H1 (cell line): ENCODE measurements at regions not wholly inside any gene's neighbourhood (a gene's known extent, or its start where the extent isn't known, plus 50 kb on each side); places are given as distances from the start of the nearest gene placed in this dataset.

ENCODE experiments used
- CTCF ChIA-PET: fragments of 300-600 bp; sonication (Branson Sonifier 250); formaldehyde crosslinking; loops from one replicate; lab custom pipeline; 2021; ENCODE audit not compliant: partially characterized antibody; lab: Charles Lee
- POLR2A ChIA-PET: fragments of 300-600 bp; sonication (Branson Sonifier 250); formaldehyde crosslinking; loops from one replicate; lab custom pipeline; 2021; ENCODE audit warnings: inconsistent platforms; ENCODE audit not compliant: partially characterized antibody; lab: Charles Lee
- DNase-seq, 2 experiments: peaks; one replicate each; pipeline versions ENCODE4 v3.0.0 to v3.0.0-alpha.2; 2010 to 2022; ENCODE audit warnings: low spot score in 2 of 2, low read depth in 1 of 2, mixed read lengths in 1 of 2
- FAIRE-seq: peaks from 2 replicates; lab custom pipeline; 2011; peaks lifted over from hg19 to GRCh38; lab: Jason Lieb, UNC
- H2AFZ ChIP-seq: 2 replicates; pipeline ENCODE4 v1.8.1; 2012; ENCODE audit warnings: low read length, inconsistent platforms
- H2AK5ac ChIP-seq: 2 replicates; pipeline ENCODE4 v1.6.1; 2013; ENCODE audit warnings: low read depth, low read length
- H2BK120ac ChIP-seq: replicated peaks from 2 replicates; pipeline ENCODE3; 2013; ENCODE audit warnings: low read depth, low read length, inconsistent platforms
- H2BK12ac ChIP-seq: 2 replicates; pipeline ENCODE4 v1.6.1; 2013; ENCODE audit warnings: low read depth, low read length
- H2BK15ac ChIP-seq: 2 replicates; pipeline ENCODE4 v1.6.1; 2013; ENCODE audit warnings: low read length
- H2BK20ac ChIP-seq: 2 replicates; pipeline ENCODE4 v1.6.1; 2013; ENCODE audit warnings: low read length
- H2BK5ac ChIP-seq: 2 replicates; pipeline ENCODE4 v1.6.1; 2013; ENCODE audit warnings: low read depth, low read length
- H3K14ac ChIP-seq: 2 replicates; pipeline ENCODE4 v1.6.1; 2013; ENCODE audit warnings: inconsistent platforms; ENCODE audit not compliant: insufficient read length
- H3K18ac ChIP-seq: 2 replicates; pipeline ENCODE4 v1.6.1; 2013; ENCODE audit warnings: low read length; ENCODE audit errors: extremely low read depth
- H3K23ac ChIP-seq: 2 replicates; pipeline ENCODE4 v1.6.1; 2013; ENCODE audit warnings: inconsistent platforms; ENCODE audit not compliant: insufficient read length
- H3K23me2 ChIP-seq: 2 replicates; pipeline ENCODE4 v1.6.1; 2013; ENCODE audit warnings: low read depth, low read length
- H3K27ac ChIP-seq: 2 replicates; pipeline ENCODE4 v1.6.1; 2011; ENCODE audit warnings: low read depth, low read length, inconsistent platforms
- H3K27me3 ChIP-seq, 4 experiments: replicated peaks in 1 of 4; 1 replicate in 1 of 4; 2 replicates in 3 of 4; pipeline versions ENCODE4 v1.6.1 to v1.8.1; 2011 to 2013; ENCODE audit warnings: low read length in 3 of 4, mild to moderate bottlenecking in 3 of 4, inconsistent platforms in 2 of 4, mixed read lengths in 2 of 4, moderate library complexity in 1 of 4; ENCODE audit not compliant: control insufficient read depth in 3 of 4, insufficient read depth in 3 of 4; ENCODE audit errors: extremely low read depth in 1 of 4
- H3K36me3 ChIP-seq, 4 experiments: 2 replicates each; pipeline versions ENCODE4 v1.6.1 to v1.8.1; 2011 to 2013; ENCODE audit warnings: mild to moderate bottlenecking in 4 of 4, low read length in 3 of 4, moderate library complexity in 2 of 4, control low read depth in 1 of 4, inconsistent platforms in 1 of 4; ENCODE audit not compliant: insufficient read depth in 4 of 4, control insufficient read depth in 2 of 4
- H3K4ac ChIP-seq: replicated peaks from 2 replicates; pipeline ENCODE3; 2013; ENCODE audit warnings: low read length, low read depth, mixed read lengths, inconsistent platforms; ENCODE audit not compliant: insufficient read length
- H3K4me1 ChIP-seq, 4 experiments: replicated peaks in 1 of 4; 1 replicate in 1 of 4; 2 replicates in 3 of 4; pipeline versions ENCODE4 v1.6.1 to v1.8.1; 2011 to 2013; ENCODE audit warnings: low read length in 3 of 4, inconsistent platforms in 2 of 4, mixed read lengths in 1 of 4; ENCODE audit not compliant: insufficient read depth in 4 of 4, control insufficient read depth in 3 of 4
- H3K4me2 ChIP-seq, 2 experiments: 2 replicates each; pipeline versions ENCODE4 v1.6.1 to v1.8.1; 2011 to 2013; ENCODE audit warnings: low read depth in 2 of 2, low read length in 2 of 2, control low read depth in 1 of 2, inconsistent platforms in 1 of 2, mild to moderate bottlenecking in 1 of 2; ENCODE audit not compliant: insufficient read depth in 1 of 2
- H3K4me3 ChIP-seq, 4 experiments: fragments of 200-600, 300-600 bp in 1 of 4; sonication (generic), shearing (Covaris generic), sonication (Bioruptor Twin) in 1 of 4; 2 replicates each; pipeline versions ENCODE4 v1.5.1 to v1.8.1; 2011 to 2016; ENCODE audit warnings: low read length in 4 of 4, low read depth in 3 of 4, control low read depth in 2 of 4, inconsistent platforms in 2 of 4, mild to moderate bottlenecking in 2 of 4, mixed read lengths in 1 of 4, moderate library complexity in 1 of 4; ENCODE audit not compliant: insufficient read depth in 2 of 4; ENCODE audit errors: extremely low read depth in 1 of 4
- H3K56ac ChIP-seq: replicated peaks from 2 replicates; pipeline ENCODE3; 2013; ENCODE audit warnings: low read depth, mild to moderate bottlenecking, mixed read lengths, low read length, inconsistent platforms; ENCODE audit not compliant: insufficient read length
- H3K79me1 ChIP-seq: 2 replicates; pipeline ENCODE4 v1.6.1; 2013; ENCODE audit warnings: low read depth, low read length, control low read depth
- H3K79me2 ChIP-seq, 2 experiments: 2 replicates each; pipeline versions ENCODE4 v1.6.1 to v1.8.1; 2012 to 2013; ENCODE audit warnings: low read length in 2 of 2, mild to moderate bottlenecking in 2 of 2, inconsistent platforms in 1 of 2; ENCODE audit not compliant: insufficient read depth in 2 of 2, control insufficient read depth in 1 of 2
- H3K9ac ChIP-seq, 4 experiments: replicated peaks in 1 of 4; 1 replicate in 1 of 4; 2 replicates in 3 of 4; pipeline versions ENCODE4 v1.6.1 to v1.8.1; 2011 to 2013; ENCODE audit warnings: low read depth in 3 of 4, low read length in 3 of 4, control low read depth in 2 of 4, mild to moderate bottlenecking in 2 of 4, moderate library complexity in 2 of 4, inconsistent platforms in 1 of 4; ENCODE audit errors: extremely low read depth in 1 of 4
- H3K9me3 ChIP-seq, 2 experiments: 2 replicates each; pipeline versions ENCODE4 v1.6.1 to v1.8.1; 2012 to 2013; ENCODE audit warnings: mild to moderate bottlenecking in 2 of 2, moderate library complexity in 2 of 2, control low read depth in 1 of 2, inconsistent platforms in 1 of 2, low read depth in 1 of 2, low read length in 1 of 2, mixed read lengths in 1 of 2; ENCODE audit not compliant: insufficient read depth in 2 of 2
- H4K20me1 ChIP-seq, 2 experiments: replicated peaks in 1 of 2; 2 replicates each; pipeline versions ENCODE3 to v1.8.1; 2011 to 2013; ENCODE audit warnings: inconsistent platforms in 2 of 2, low read length in 2 of 2, mild to moderate bottlenecking in 1 of 2; ENCODE audit not compliant: insufficient read depth in 2 of 2, control insufficient read depth in 1 of 2
- H4K5ac ChIP-seq: 2 replicates; pipeline ENCODE4 v1.6.1; 2013; ENCODE audit warnings: low read length, low read depth, mixed read lengths, inconsistent platforms; ENCODE audit not compliant: insufficient read length
- H4K8ac ChIP-seq: 2 replicates; pipeline ENCODE4 v1.8.0; 2013; ENCODE audit warnings: mild to moderate bottlenecking, moderate library complexity, low read length, inconsistent platforms; ENCODE audit not compliant: insufficient read depth; ENCODE audit errors: extremely low read depth
- H4K91ac ChIP-seq: replicated peaks from 2 replicates; pipeline ENCODE3; 2013; ENCODE audit warnings: low read length, mixed read lengths, inconsistent platforms; ENCODE audit not compliant: insufficient read length
- MAX ChIP-seq: IDR thresholded peaks from 2 replicates; pipeline ENCODE4 v1.6.1; 2012; ENCODE audit warnings: inconsistent platforms
- USF2 ChIP-seq: IDR thresholded peaks from 2 replicates; pipeline ENCODE4 v1.6.1; 2011; ENCODE audit warnings: low read length, improper control_type of control experiment
- WGBS, 2 experiments: shearing (Covaris generic) in 1 of 2; methylation state at CpG; one replicate each; pipeline versions ENCODE4 v1.1.6 to v1.1.7; 2013 to 2015; ENCODE audit warnings: low lambda C conversion rate in 2 of 2, mixed read lengths in 2 of 2, inconsistent platforms in 1 of 2, low coverage in 1 of 2, missing lambda C conversion rate in 1 of 2; ENCODE audit not compliant: insufficient replicate concordance in 2 of 2, insufficient coverage in 1 of 2, insufficient read length in 1 of 2; ENCODE audit errors: extremely low coverage in 1 of 2, missing lambda C conversion rate in 1 of 2; 5-methylcytosine and 5-hydroxymethylcytosine counted together

GRCh38 chr16:85505794-85506634 lies 107.1 kb upstream of the GSE1 start:
- Histone ChIP-seq H3K18ac (peak overlapping the region; percentile 56; the same call in 1 of the 2 replicates), H3K79me2 (no peaks in the 10 kb centered on the region), H3K4me1 (peaks cover 2 to 18% (median 12%) of the 10 kb centered on the region in 4 experiments; a peak in 6 of 7 replicates), H3K9ac (no peak overlapping the region), H3K4me3 (no peak overlapping the region)
- WGBS, 2 experiments: 78% methylated on average over 20 of the region's 20 CpGs; no CpG with 5 or more reads in 1 of the 2 experiments
- no peak for TF ChIP-seq USF2
- TF ChIP-seq MAX: peak; percentile 43; the same call in 1 of the 2 replicates
- TF ChIP-seq, all 59 proteins: peak for 1
- Histone ChIP-seq H3K9me3 (no peaks in the 10 kb centered on the region), H3K27ac (no peak overlapping the region), H4K5ac (no peak overlapping the region), H3K27me3 (no peaks in the 10 kb centered on the region; a peak in 1 of 7 replicates), H2AK5ac (peak overlapping the region; percentile 65; the same call in 1 of the 2 replicates), H4K91ac (no peak overlapping the region), H3K23me2 (no peaks in the 10 kb centered on the region), H2BK5ac (no peak overlapping the region), H3K4ac (no peak overlapping the region), H4K8ac (no peak overlapping the region), H2BK120ac (no peak overlapping the region), H3K56ac (no peak overlapping the region), H2BK15ac (no peak overlapping the region), H4K20me1 (no peaks in the 10 kb centered on the region), H3K23ac (no peak overlapping the region), H2AFZ (no peak overlapping the region), H3K79me1 (no peaks in the 10 kb centered on the region; the same call in none of the 2 replicates), H2BK20ac (no peak overlapping the region), H2BK12ac (0 out of 2 replicates have a peak overlapping the region, but pooled peaks have one; percentile 60), H3K4me2 (peak overlapping the region in 1 of 2 experiments; percentile 18; a peak in 2 of 4 replicates), H3K14ac (no peak overlapping the region), H3K36me3 (no peaks in the 10 kb centered on the region)
- POLR2A ChIA-PET: interaction anchor here (0.9 to 1.2 kb wide), 2 partner anchors 9 to 10 kb away, joined by 3 to 5 read pairs; no protein-coding TSS in a partner anchor
- DNase-seq (no peak), FAIRE-seq (no peak)
- CTCF ChIA-PET: interaction anchor here (0.5 to 7.3 kb wide), 19 partner anchors 10 to 224 kb away, joined by 3 to 77 read pairs (median 4); no protein-coding TSS in a partner anchor
